K562 (cell line): ENCODE measurements at regions not wholly inside any gene's neighbourhood (a gene's known extent, or its start where the extent isn't known, plus 50 kb on each side); places are given as distances from the start of the nearest gene placed in this dataset.

Source experiments
- ATAC-seq: fragments of 200-7000 bp; cut with Tn5 transposase; 3 replicates; pipeline ENCODE4 v1.9.1; 2020; ENCODE audit warnings: moderate library complexity
- BruUV-seq: library from RNA; stranded (reverse); fragments of 400-500 nt; replicated peaks from 2 replicates; lab custom pipeline; 2021; lab: Mats Ljungman, UMichigan
- CTCF ChIA-PET: fragments of 300-600 bp; formaldehyde crosslinking; extraction: SDS; loops from one replicate; lab custom pipeline; 2021; ENCODE audit warnings: low intra/inter-chr PET ratio; lab: Yijun Ruan, JAX
- POLR2A ChIA-PET: fragments of 300-600, 350-650 bp; sonication (Branson Sonifier 250); formaldehyde crosslinking; extraction: SDS; loops from one replicate; lab custom pipeline; 2021; ENCODE audit warnings: antibody characterized with exemption, inconsistent platforms; lab: Yijun Ruan, JAX
- DNase-seq, 4 experiments: peaks; one replicate each; pipeline versions ENCODE4 v3.0.0 to v3.0.0-alpha.2; 2011 to 2018; ENCODE audit warnings: low spot score in 3 of 4, mixed read lengths in 3 of 4; ENCODE audit errors: extremely low read depth in 1 of 4
- FAIRE-seq: peaks from 2 replicates; lab custom pipeline; 2011; peaks lifted over from hg19 to GRCh38; lab: Jason Lieb, UNC
- H2AFZ ChIP-seq: 2 replicates; pipeline ENCODE4 v1.6.0; 2011; ENCODE audit warnings: low read depth, low read length, control low read depth, inconsistent platforms
- H3K27ac ChIP-seq: fragments of 200-600 bp; 3 replicates; pipeline ENCODE4 v1.8.0; 2011; ENCODE audit warnings: low read depth, mild to moderate bottlenecking, control low read depth, inconsistent platforms, low read length, moderate library complexity, mixed read lengths; ENCODE audit errors: extremely low read depth
- H3K27me3 ChIP-seq, 2 experiments: fragments of 300-600 bp in 1 of 2; 2 replicates in 1 of 2; 3 replicates in 1 of 2; pipeline versions ENCODE4 v1.6.0 to v1.8.0; 2011; ENCODE audit warnings: inconsistent platforms in 2 of 2, low read length in 2 of 2, mild to moderate bottlenecking in 1 of 2, mixed read lengths in 1 of 2, moderate library complexity in 1 of 2; ENCODE audit not compliant: control insufficient read depth in 2 of 2, insufficient read depth in 2 of 2
- H3K36me3 ChIP-seq: fragments of 300-600 bp; 3 replicates; pipeline ENCODE4 v1.8.0; 2011; ENCODE audit warnings: mild to moderate bottlenecking, low read length, inconsistent platforms; ENCODE audit not compliant: control insufficient read depth, insufficient read depth
- H3K4me1 ChIP-seq, 2 experiments: fragments of 200-600 bp in 1 of 2; replicated peaks in 1 of 2; 2 replicates in 1 of 2; 3 replicates in 1 of 2; pipeline versions ENCODE4 v1.5.1 to v1.8.0; 2011; ENCODE audit warnings: inconsistent platforms in 2 of 2, low read length in 2 of 2, mild to moderate bottlenecking in 1 of 2, mixed read lengths in 1 of 2, moderate library complexity in 1 of 2; ENCODE audit not compliant: control insufficient read depth in 2 of 2, insufficient read depth in 2 of 2
- H3K4me2 ChIP-seq: 2 replicates; pipeline ENCODE4 v1.6.1; 2011; ENCODE audit warnings: low read length, control low read depth, inconsistent platforms, mixed read lengths; ENCODE audit not compliant: insufficient read depth
- H3K4me3 ChIP-seq: fragments of 200-600 bp; sonication (generic), shearing (Covaris generic); 2 replicates; pipeline ENCODE4 v1.5.1; 2016; ENCODE audit warnings: control low read depth, inconsistent platforms
- H3K79me2 ChIP-seq: fragments of 200-600 bp; 3 replicates; pipeline ENCODE4 v1.8.0; 2011; ENCODE audit warnings: low read length, inconsistent platforms; ENCODE audit not compliant: control insufficient read depth, insufficient read depth
- H3K9ac ChIP-seq, 2 experiments: 2 replicates each; pipeline versions ENCODE4 v1.6.0 to v1.6.1; 2011; ENCODE audit warnings: low read depth in 2 of 2, low read length in 2 of 2, control low read depth in 1 of 2, inconsistent platforms in 1 of 2, mild to moderate bottlenecking in 1 of 2, mixed read lengths in 1 of 2; ENCODE audit not compliant: insufficient read depth in 1 of 2
- H3K9me1 ChIP-seq: one replicate; pipeline ENCODE4 v1.6.0; 2011; ENCODE audit warnings: inconsistent platforms, mild to moderate bottlenecking, low read length, moderate library complexity; ENCODE audit not compliant: control insufficient read depth, insufficient read depth
- H3K9me3 ChIP-seq: replicated peaks from 2 replicates; pipeline ENCODE4 v1.5.1; 2011; ENCODE audit warnings: low read depth, low read length, inconsistent platforms; ENCODE audit not compliant: control insufficient read depth, insufficient read depth
- H4K20me1 ChIP-seq: replicated peaks from 2 replicates; pipeline ENCODE4 v1.6.1; 2011; ENCODE audit warnings: low read length, inconsistent platforms, mixed read lengths; ENCODE audit not compliant: control insufficient read depth, insufficient read depth
- ARHGAP35 ChIP-seq: fragments of 450-650 bp; IDR thresholded peaks from 2 replicates; pipeline ENCODE4 v1.6.1; 2018; ENCODE audit not compliant: partially characterized antibody
- CTCFL ChIP-seq: IDR thresholded peaks from 2 replicates; pipeline ENCODE4 v1.6.1; 2011; ENCODE audit warnings: borderline replicate concordance, low read depth, mild to moderate bottlenecking, moderate library complexity, low read length; ENCODE audit not compliant: insufficient read depth, poor library complexity, severe bottlenecking
- ID3 ChIP-seq, 2 experiments: fragments of 250-450 bp in 1 of 2; fragments of 450-650 bp in 1 of 2; sonication (Bioruptor Pico) in 1 of 2; IDR thresholded peaks; 2 replicates each; pipeline versions ENCODE4 v1.6.1 to v1.8.0; 2016 to 2021; ENCODE audit warnings: mild to moderate bottlenecking in 2 of 2, moderate library complexity in 2 of 2, missing compliant biosample characterization in 1 of 2, missing genetic modification characterization in 1 of 2
- MCM3 ChIP-seq: fragments of 450-650 bp; IDR thresholded peaks from 2 replicates; pipeline ENCODE4 v1.6.1; 2016
- NFXL1 ChIP-seq: fragments of 450-650 bp; formaldehyde crosslinking; IDR thresholded peaks from 2 replicates; pipeline ENCODE4 v1.4.0; 2021; ENCODE audit warnings: mild to moderate bottlenecking
- SREBF1 ChIP-seq: fragments of 150-350 bp; IDR thresholded peaks from 2 replicates; pipeline ENCODE4 v1.6.1; 2014; ENCODE audit warnings: antibody characterized with exemption, low read depth, low read length, borderline replicate concordance
- TCF7 ChIP-seq: sonication (generic); IDR thresholded peaks from 2 replicates; pipeline ENCODE4 v1.6.1; 2016; ENCODE audit warnings: antibody characterized with exemption, borderline replicate concordance
- ZBTB9 ChIP-seq: fragments of 450-650 bp; formaldehyde crosslinking; IDR thresholded peaks from 2 replicates; pipeline ENCODE4 v1.4.0; 2020; ENCODE audit warnings: mild to moderate bottlenecking, moderate library complexity
- ZNF324 ChIP-seq: fragments of 250-450 bp; sonication (Bioruptor Pico); IDR thresholded peaks from 2 replicates; pipeline ENCODE4 v1.4.0; 2020; ENCODE audit warnings: mild to moderate bottlenecking
- WGBS: fragments of 100-300 bp; shearing (Covaris generic); methylation state at CpG from one replicate; pipeline ENCODE4 v1.1.6; 2016; ENCODE audit warnings: low coverage, mixed read lengths; ENCODE audit not compliant: insufficient coverage; ENCODE audit errors: missing lambda C conversion rate; 5-methylcytosine and 5-hydroxymethylcytosine counted together
- in situ Hi-C: fragments of 300-500 bp; cut with MboI; formaldehyde crosslinking; loops from 4 replicates; pipeline ENCODE4 v1.15.0; 2018; ENCODE audit warnings: inconsistent platforms, mixed read lengths
- intact Hi-C: fragments of 100-400 bp; cut with micrococcal nuclease; formaldehyde crosslinking; loops from 2 replicates; pipeline ENCODE4 v1.14.2; 2022
- TF ChIP-seq, protein P1 (sequence below): fragments of 250-450 bp; sonication (Bioruptor Pico); IDR thresholded peaks from 2 replicates; pipeline ENCODE4 v1.6.1; 2021; ENCODE audit warnings: mild to moderate bottlenecking

DNA sequence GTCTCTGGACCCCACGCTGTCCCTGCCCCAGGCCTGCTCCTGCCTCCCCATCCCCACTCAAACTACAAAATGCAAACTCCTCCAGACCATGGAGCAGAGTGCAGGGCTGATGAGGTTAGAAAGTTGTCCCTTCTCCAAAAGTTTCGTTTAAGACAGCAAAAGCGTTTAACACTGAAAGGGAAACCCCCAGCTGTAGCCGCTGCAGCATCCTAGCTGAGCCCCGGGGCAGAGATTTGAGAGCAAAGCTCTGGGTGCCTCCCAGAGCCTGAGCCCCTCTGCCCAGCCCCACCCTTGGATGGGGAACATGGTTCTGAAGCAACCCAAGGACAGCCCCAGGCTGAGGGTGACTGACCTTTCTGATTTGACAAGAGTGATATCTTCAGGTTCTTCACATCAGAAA lies 52.8 kb upstream of the ENO4 start:
- intact Hi-C loops = loop anchor here (2.0 to 5.0 kb wide), 2 partner anchors 276 to 378 kb away; no protein-coding TSS in a partner anchor
- Histone ChIP-seq H3K4me2 (no peak overlapping the region), H3K27ac (no peak overlapping the region), H3K9me1 (no peaks in the 10 kb centered on the region)
- FAIRE-seq = no peak
- WGBS = 3% methylated on average over 5 of the region's 5 CpGs
- POLR2A ChIA-PET = interaction anchor here (0.6 to 0.9 kb wide), 2 partner anchors 370 to 378 kb away, joined by 3 read pairs; no protein-coding TSS in a partner anchor
- TF ChIP-seq ZNF324 (CRISPR knock-in tag) (no peak), CTCFL (no peak), ARHGAP35 (no peak), TCF7 (no peak), SREBF1 (no peak), ID3 (CRISPR knock-in tag; IDR thresholded peaks at IDR 0.05) (no peak), ID3 (tag; IDR thresholded peaks at IDR 0.05) (no peak), NFXL1 (no peak), MCM3 (no peak), ZBTB9 (CRISPR knock-in tag) (no peak)
- TF ChIP-seq, protein P1, sequence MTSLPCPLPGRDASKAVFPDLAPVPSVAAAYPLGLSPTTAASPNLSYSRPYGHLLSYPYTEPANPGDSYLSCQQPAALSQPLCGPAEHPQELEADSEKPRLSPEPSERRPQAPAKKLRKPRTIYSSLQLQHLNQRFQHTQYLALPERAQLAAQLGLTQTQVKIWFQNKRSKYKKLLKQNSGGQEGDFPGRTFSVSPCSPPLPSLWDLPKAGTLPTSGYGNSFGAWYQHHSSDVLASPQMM (CRISPR knock-in tag) = no peak
- TF ChIP-seq, all 486 proteins: peak for 0
- Histone ChIP-seq H3K36me3 (no peaks in the 10 kb centered on the region), H3K9ac (no peak overlapping the region), H3K9me3 (no peaks in the 10 kb centered on the region), H3K27me3 (peaks cover 0 to 18% of the 10 kb centered on the region in 2 experiments; a peak in 2 of 5 replicates), H3K4me1 (no peaks in the 10 kb centered on the region), H2AFZ (no peak overlapping the region), H4K20me1 (no peaks in the 10 kb centered on the region), H3K4me3 (no peak overlapping the region), H3K79me2 (no peaks in the 10 kb centered on the region)
- no TSS peak for BruUV-seq
- in situ Hi-C loops = loop anchor here (25.0 kb wide), 1 partner anchor 109 kb away; no protein-coding TSS in a partner anchor
- ATAC-seq = no peak
- DNase-seq = no peak
- CTCF ChIA-PET = interaction anchor here (0.6 to 2.3 kb wide), 4 partner anchors 294 to 379 kb away, joined by 3 to 32 read pairs (median 8); no protein-coding TSS in a partner anchor
